HG02759 (cell line): ENCODE measurements at regions not wholly inside any gene's neighbourhood (a gene's known extent, or its start where the extent isn't known, plus 50 kb on each side); places are given as distances from the start of the nearest gene placed in this dataset.

Experiments
- ATAC-seq: cut with Tn5 transposase; IDR thresholded peaks from one replicate; pipeline ENCODE4 v1.9.1; 2021; ENCODE audit warnings: mild to moderate bottlenecking, moderate library complexity; ENCODE audit not compliant: unreplicated experiment

GRCh38 chr11:105334025-105334714 is 194.6 kb upstream of the CARD18 start:
- no peak for ATAC-seq

GRCh38 chr11:105333153-105333552 is 193.6 kb upstream of the CARD18 start:
- ATAC-seq: no peak

- no peak for ATAC-seq
Observed at GRCh38 chr11:105332171-105332570, 192.6 kb upstream of the CARD18 start.

- no peak for ATAC-seq
Observed at GRCh38 chr11:105328061-105328460, 188.5 kb upstream of the CARD18 start.

GRCh38 chr11:105324156-105324555 is 184.6 kb upstream of the CARD18 start:
- ATAC-seq: no peak

GRCh38 chr11:105321696-105322095 is 182.1 kb upstream of the CARD18 start:
- no peak for ATAC-seq

GRCh38 chr11:105315287-105315686 is 175.7 kb upstream of the CARD18 start:
- no peak for ATAC-seq

- no peak for ATAC-seq
Observed at GRCh38 chr11:105312266-105312665, 172.7 kb upstream of the CARD18 start.

- ATAC-seq: no peak
Observed at GRCh38 chr11:105298630-105299029, 159.1 kb upstream of the CARD18 start.

GRCh38 chr11:105298174-105298573 is 158.6 kb upstream of the CARD18 start:
- ATAC-seq: no peak

- no peak for ATAC-seq
Observed at GRCh38 chr11:105297463-105297862, 157.9 kb upstream of the CARD18 start.

- no peak for ATAC-seq
Observed at GRCh38 chr11:105296806-105297205, 157.2 kb upstream of the CARD18 start.

- ATAC-seq: no peak
Observed at GRCh38 chr11:105296386-105296785, 156.8 kb upstream of the CARD18 start.

- ATAC-seq: no peak
Observed at GRCh38 chr11:105282658-105283057, 143.1 kb upstream of the CARD18 start.

- ATAC-seq: no peak
Observed at GRCh38 chr11:105274631-105275030, 135.1 kb upstream of the CARD18 start.

GRCh38 chr11:105273660-105274280 is 134.2 kb upstream of the CARD18 start:
- no peak for ATAC-seq

- ATAC-seq: no peak
Observed at GRCh38 chr11:105269862-105270261, 130.3 kb upstream of the CARD18 start.

GRCh38 chr11:105268404-105269062 is 129.0 kb upstream of the CARD18 start:
- no peak for ATAC-seq

GRCh38 chr11:105265845-105266244 is 126.3 kb upstream of the CARD18 start:
- no peak for ATAC-seq

GRCh38 chr11:105260976-105261375 is 121.4 kb upstream of the CARD18 start:
- ATAC-seq: no peak

GRCh38 chr11:105245781-105246315 is 106.3 kb upstream of the CARD18 start:
- no peak for ATAC-seq
